IPS DF 19.7 (cell line): ENCODE measurements at regions not wholly inside any gene's neighbourhood (a gene's known extent, or its start where the extent isn't known, plus 50 kb on each side); places are given as distances from the start of the nearest gene placed in this dataset.
A peak's percentile ranks its signal among the peaks of the same experiment; 100 is the strongest.
"Not testable (repeated sequence)": the region's sequence is repeated elsewhere in the genome, so short reads cannot be mapped to it uniquely, and the experiment has no call there.

Experiments
- DNase-seq: peaks from one replicate; pipeline ENCODE4 v3.0.0-alpha.2; 2013; ENCODE audit warnings: low read depth, low spot score

GRCh38 chr18:49731860-49732311 is 81.4 kb downstream of the ACAA2 start:
- DNase-seq, result no peak

- no peak for DNase-seq
Observed at GRCh38 chr18:49731421-49731841, 81.9 kb downstream of the ACAA2 start.

- DNase-seq, result no peak
Observed at GRCh38 chr18:49730951-49731391, 82.4 kb downstream of the ACAA2 start.

GRCh38 chr18:49728542-49728941 is 84.8 kb downstream of the ACAA2 start:
- no peak for DNase-seq

GRCh38 chr18:49727816-49728215 is 85.5 kb downstream of the ACAA2 start:
- no peak for DNase-seq

- DNase-seq, result no peak
Observed at GRCh38 chr18:49726675-49726963, 86.7 kb downstream of the ACAA2 start.

GRCh38 chr18:49725809-49726674 is 87.3 kb downstream of the ACAA2 start:
- DNase-seq, result peak; percentile 90

GRCh38 chr18:49723648-49724180 is 89.6 kb downstream of the ACAA2 start:
- no peak for DNase-seq

GRCh38 chr18:49722477-49722876 is 90.9 kb downstream of the ACAA2 start:
- DNase-seq, result no peak

- no peak for DNase-seq
Observed at GRCh38 chr18:49721981-49722380, 91.4 kb downstream of the ACAA2 start.

GRCh38 chr18:49720944-49721343 is 92.4 kb downstream of the ACAA2 start:
- not testable (repeated sequence) for DNase-seq

- DNase-seq, result no peak
Observed at GRCh38 chr18:49717617-49718016, 95.7 kb downstream of the ACAA2 start.

- no peak for DNase-seq
Observed at GRCh38 chr18:49716035-49716434, 97.3 kb downstream of the ACAA2 start.

- DNase-seq, result no peak
Observed at GRCh38 chr18:49709347-49709690, 104.0 kb downstream of the ACAA2 start.

GRCh38 chr18:49708662-49709346 is 104.5 kb downstream of the ACAA2 start:
- no peak for DNase-seq

GRCh38 chr18:49707599-49707998 is 105.7 kb downstream of the ACAA2 start:
- DNase-seq, result no peak

- no peak for DNase-seq
Observed at GRCh38 chr18:49704334-49704733, 109.0 kb downstream of the ACAA2 start.

GRCh38 chr18:49701190-49701589 is 112.1 kb downstream of the ACAA2 start:
- no peak for DNase-seq

- DNase-seq, result no peak
Observed at GRCh38 chr18:49699303-49699702, 114.0 kb downstream of the ACAA2 start.

- DNase-seq, result no peak
Observed at GRCh38 chr18:49698525-49699025, 114.8 kb downstream of the ACAA2 start.

GRCh38 chr18:49697757-49698524 is 115.4 kb downstream of the ACAA2 start:
- no peak for DNase-seq

- DNase-seq, result no peak
Observed at GRCh38 chr18:49697049-49697448, 116.3 kb downstream of the ACAA2 start.
